ENCODE measurements at regions not wholly inside any gene's neighbourhood (a gene's known extent, or its start where the extent isn't known, plus 50 kb on each side); places are given as distances from the start of the nearest gene placed in this dataset.
"Not testable (repeated sequence)": the region's sequence is repeated elsewhere in the genome, so short reads cannot be mapped to it uniquely, and the experiment has no call there.

DNA sequence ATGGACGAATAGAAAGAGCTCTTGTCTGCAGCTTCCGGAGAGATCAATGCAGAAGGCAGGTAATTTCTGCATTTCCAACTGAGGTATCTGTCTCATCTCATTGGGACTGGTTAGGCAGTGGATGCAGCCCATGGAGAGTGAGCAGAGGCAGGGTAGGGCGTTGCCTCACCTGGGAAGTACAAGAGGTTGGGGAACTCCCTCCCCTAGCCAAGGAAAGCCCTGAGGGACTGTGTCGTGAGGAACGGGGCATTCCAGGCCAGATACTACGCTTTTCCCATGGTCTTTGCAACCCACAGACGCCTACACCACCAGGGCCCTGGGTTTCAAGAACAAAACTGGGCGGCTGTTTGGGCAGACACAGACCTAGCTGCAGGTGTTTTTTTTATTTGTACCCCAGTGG, 186.3 kb downstream of the ETV1 start:
- intact Hi-C loops (cut with DNase I; ENCODE audit: low total_unique reads) = no loop called here
- Histone ChIP-seq H3K4me1 (peaks cover 0 to 14% (median 0%) of the 10 kb centered on the region in 4 donors), H3K36me3 (no peaks in the 10 kb centered on the region), H3K4me3 (no peak overlapping the region), H3K27ac (no peak overlapping the region), H3K27me3 (no peaks in the 10 kb centered on the region), H3K9me3 (no peaks in the 10 kb centered on the region)
- no peak for DNase-seq
- TF ChIP-seq, protein P1, sequence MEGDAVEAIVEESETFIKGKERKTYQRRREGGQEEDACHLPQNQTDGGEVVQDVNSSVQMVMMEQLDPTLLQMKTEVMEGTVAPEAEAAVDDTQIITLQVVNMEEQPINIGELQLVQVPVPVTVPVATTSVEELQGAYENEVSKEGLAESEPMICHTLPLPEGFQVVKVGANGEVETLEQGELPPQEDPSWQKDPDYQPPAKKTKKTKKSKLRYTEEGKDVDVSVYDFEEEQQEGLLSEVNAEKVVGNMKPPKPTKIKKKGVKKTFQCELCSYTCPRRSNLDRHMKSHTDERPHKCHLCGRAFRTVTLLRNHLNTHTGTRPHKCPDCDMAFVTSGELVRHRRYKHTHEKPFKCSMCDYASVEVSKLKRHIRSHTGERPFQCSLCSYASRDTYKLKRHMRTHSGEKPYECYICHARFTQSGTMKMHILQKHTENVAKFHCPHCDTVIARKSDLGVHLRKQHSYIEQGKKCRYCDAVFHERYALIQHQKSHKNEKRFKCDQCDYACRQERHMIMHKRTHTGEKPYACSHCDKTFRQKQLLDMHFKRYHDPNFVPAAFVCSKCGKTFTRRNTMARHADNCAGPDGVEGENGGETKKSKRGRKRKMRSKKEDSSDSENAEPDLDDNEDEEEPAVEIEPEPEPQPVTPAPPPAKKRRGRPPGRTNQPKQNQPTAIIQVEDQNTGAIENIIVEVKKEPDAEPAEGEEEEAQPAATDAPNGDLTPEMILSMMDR (IDR thresholded peaks at IDR 0.05) = no peak

DNA sequence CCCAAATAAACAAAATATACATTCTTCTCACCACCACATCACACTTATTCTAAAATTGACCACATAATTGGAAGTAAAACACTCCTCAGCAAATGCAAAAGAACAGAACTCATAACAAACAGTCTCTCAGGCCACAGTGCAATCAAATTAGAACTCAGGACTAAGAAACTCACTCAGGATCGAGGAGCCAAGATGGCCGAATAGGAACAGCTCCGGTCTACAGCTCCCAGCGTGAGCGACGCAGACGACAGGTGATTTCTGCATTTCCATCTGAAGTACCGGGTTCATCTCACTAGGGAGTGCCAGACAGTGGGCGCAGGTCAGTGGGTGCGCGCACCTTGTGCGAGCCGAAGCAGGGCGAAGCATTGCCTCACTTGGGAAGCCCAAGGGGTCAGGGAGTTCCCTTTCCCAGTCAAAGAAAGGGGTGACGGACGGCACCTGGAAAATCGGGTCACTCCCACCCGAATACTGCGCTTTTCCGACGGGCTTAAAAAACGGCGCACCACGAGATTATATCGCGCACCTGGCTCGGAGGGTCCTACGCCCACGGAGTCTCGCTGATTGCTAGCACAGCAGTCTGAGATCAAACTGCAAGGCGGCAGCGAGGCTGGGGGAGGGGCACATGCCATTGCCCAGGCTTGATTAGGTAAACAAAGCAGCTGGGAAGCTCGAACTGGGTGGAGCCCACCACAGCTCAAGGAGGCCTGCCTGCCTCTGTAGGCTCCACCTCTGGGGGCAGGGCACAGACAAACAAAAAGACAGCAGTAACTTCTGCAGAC, 183.2 kb downstream of the ETV1 start:
- intact Hi-C loops (cut with DNase I; ENCODE audit: low total_unique reads); DNase-seq; H3K4me3 ChIP-seq; H3K4me1 ChIP-seq; H3K27me3 ChIP-seq; H3K9me3 ChIP-seq; H3K27ac ChIP-seq; H3K36me3 ChIP-seq: not testable (repeated sequence)

DNA sequence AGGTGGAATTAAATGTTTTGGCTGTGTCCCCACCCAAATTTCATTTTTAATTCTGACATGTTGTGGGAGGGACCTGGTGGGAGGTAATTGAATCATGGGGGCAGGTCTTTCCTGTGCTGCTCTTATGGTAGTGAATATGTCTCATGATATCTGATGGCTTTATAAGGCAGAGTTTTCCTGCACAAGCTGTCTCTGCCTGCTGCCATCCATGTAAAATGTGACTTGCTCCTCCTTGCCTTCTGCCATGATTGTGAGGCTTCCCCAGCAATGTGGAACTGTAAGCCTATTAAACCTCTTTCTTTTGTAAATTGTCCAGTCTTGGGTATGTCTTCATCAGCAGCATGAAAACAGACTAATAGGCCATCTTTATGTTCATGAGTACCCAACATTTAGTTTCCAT, 172.2 kb downstream of the ETV1 start:
- H3K4me3 ChIP-seq; intact Hi-C loops (cut with DNase I; ENCODE audit: low total_unique reads); H3K36me3 ChIP-seq; H3K9me3 ChIP-seq; H3K27ac ChIP-seq; H3K27me3 ChIP-seq; H3K4me1 ChIP-seq; DNase-seq: not testable (repeated sequence)

DNA sequence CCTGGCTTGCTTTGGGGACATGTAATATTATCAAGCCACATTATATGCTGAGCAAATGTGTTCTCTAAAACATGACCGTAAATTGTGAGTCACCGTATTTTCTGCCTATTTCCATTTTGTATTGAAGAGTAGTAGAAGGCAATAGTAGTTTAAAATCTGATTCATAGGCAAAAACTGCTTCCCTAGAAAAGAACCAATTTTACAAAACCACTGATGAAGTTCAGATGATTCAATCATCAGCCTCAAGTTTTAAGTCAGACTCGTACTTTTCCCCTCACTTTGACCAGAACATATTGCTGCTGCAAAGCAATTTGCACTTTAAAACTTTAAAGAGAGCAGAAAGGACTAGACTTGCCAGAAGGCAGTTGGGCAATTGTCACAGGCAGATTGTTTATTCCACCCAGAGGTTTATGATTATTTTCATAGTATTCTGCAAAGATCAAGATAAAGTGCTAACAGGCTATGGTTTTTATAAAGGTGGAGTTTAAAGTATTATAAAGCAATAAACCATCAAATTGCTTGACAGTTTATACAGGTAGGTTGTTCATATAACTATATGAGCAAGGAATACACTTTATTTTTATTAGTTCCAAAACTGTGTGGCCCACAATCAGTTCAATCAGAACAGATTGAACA, 168.2 kb downstream of the ETV1 start:
- intact Hi-C loops (cut with DNase I; ENCODE audit: low total_unique reads) = no loop called here
- TF ChIP-seq, protein P1 (IDR thresholded peaks at IDR 0.05) = no peak
- H3K9me3 ChIP-seq = no peaks in the 10 kb centered on the region
- H3K27me3 ChIP-seq = no peaks in the 10 kb centered on the region
- no peaks in the 10 kb centered on the region for H3K4me1 ChIP-seq
- no peaks in the 10 kb centered on the region for H3K36me3 ChIP-seq
- no peak for DNase-seq
- H3K4me3 ChIP-seq = no peak overlapping the region
- H3K27ac ChIP-seq = no peak overlapping the region

DNA sequence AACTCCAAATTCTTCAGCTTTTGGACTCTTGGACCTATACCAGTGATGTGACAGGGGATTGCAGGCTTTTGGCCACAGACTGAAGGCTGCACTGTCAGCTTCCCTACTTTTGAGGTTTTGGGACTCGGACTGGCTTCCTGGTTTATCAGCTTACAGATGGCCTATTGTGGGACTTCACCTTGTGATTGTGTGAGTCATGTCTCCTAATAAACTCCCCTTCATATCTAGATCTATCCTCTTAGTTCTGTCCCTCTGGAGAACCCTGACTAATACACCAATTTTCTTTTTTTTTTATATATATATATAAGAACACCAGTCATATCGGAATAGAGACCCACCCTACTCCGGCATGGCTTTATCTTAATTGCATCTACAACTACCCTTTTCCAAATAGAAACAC, 166.8 kb downstream of the ETV1 start:
- intact Hi-C loops (cut with DNase I; ENCODE audit: low total_unique reads) = no loop called here
- TF ChIP-seq, protein P1 (IDR thresholded peaks at IDR 0.05) = no peak

DNA sequence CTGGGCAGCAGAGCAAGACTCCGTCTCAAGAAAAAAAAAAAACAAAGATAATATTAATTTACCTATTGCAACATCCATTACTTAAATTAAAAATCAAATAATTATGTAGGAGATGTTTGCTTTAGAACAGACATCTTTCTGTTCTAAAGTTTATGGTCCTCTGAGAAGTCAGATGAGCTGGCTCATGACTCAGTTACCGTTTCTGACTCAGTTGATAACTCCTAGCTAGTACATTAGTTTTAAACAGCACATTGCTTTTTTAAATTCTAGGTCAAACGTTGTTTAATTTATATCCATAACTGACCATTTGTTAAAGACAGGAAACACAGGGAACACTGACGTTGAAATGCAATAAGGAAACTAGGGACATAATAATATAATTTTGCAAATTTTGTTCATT, 162.7 kb downstream of the ETV1 start:
- no peak overlapping the region for H3K4me3 ChIP-seq
- DNase-seq = no peak
- no peaks in the 10 kb centered on the region for H3K36me3 ChIP-seq
- H3K27ac ChIP-seq = no peak overlapping the region
- intact Hi-C loops (cut with DNase I; ENCODE audit: low total_unique reads) = no loop called here
- TF ChIP-seq, protein P1 (IDR thresholded peaks at IDR 0.05) = no peak
- H3K27me3 ChIP-seq = no peaks in the 10 kb centered on the region
- H3K9me3 ChIP-seq = no peaks in the 10 kb centered on the region
- H3K4me1 ChIP-seq = peaks cover 0 to 8% (median 2%) of the 10 kb centered on the region in 4 donors

More for the DNA sequence above, 166.8 kb downstream of the ETV1 start:
- no peaks in the 10 kb centered on the region for H3K36me3 ChIP-seq
- no peaks in the 10 kb centered on the region for H3K27me3 ChIP-seq
- H3K9me3 ChIP-seq = no peaks in the 10 kb centered on the region
- H3K4me3 ChIP-seq = no peak overlapping the region
- no peak overlapping the region for H3K27ac ChIP-seq
- no peaks in the 10 kb centered on the region for H3K4me1 ChIP-seq
- no peak for DNase-seq
